Omental fat pad (tissue), 3 donors: ENCODE measurements at regions not wholly inside any gene's neighbourhood (a gene's known extent, or its start where the extent isn't known, plus 50 kb on each side); places are given as distances from the start of the nearest gene placed in this dataset.
A peak's percentile ranks its signal among the peaks of the same experiment; 100 is the strongest.

Experiments used
- ATAC-seq: fragments of 150-250 bp; one replicate; pipeline ENCODE4 v1.9.1; 2016; ENCODE audit warnings: mild to moderate bottlenecking, moderate library complexity; ENCODE audit not compliant: low FRiP score
- DNase-seq: peaks from one replicate; pipeline ENCODE4 v3.0.0-alpha.2; 2019; ENCODE audit warnings: low spot score
- CTCF ChIP-seq, 3 donors: fragments of 450-650 bp; IDR thresholded peaks; one replicate each; pipeline ENCODE4 v1.5.1; 2016 to 2017; ENCODE audit warnings: antibody characterized with exemption in 3 of 3, mild to moderate bottlenecking in 3 of 3, moderate library complexity in 2 of 3

- no peak for ATAC-seq
Measured at GRCh38 chr4:56222514-56222913, 164.8 kb downstream of the AASDH start.

DNA sequence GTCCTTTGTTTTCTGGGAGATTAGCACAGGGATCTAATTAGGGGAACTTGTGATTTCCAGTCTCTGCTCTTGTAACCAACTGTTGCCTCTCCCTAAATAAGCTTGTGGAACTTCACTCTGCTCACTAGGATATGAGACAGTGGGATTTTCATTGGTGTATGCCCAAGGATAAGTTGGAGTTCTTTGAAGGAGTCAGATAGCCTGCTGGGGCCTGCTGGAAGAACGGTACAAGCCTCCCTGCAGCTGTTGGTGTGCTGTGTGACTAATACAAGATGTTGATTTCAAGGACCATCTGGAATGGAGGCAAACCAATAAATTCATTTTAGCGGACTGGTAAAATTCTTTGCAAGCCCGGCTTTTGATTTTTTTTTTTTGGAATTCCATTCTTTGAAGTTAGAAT lies 167.0 kb downstream of the AASDH start:
- no peak for TF ChIP-seq CTCF (IDR thresholded peaks at IDR 0.05)
- DNase-seq (no peak), ATAC-seq (no peak)

More at GRCh38 chr4:56222514-56222913, 164.8 kb downstream of the AASDH start:
- DNase-seq = no peak
- no peak for TF ChIP-seq CTCF (IDR thresholded peaks at IDR 0.05)

GRCh38 chr4:56219447-56219846 lies 167.8 kb downstream of the AASDH start:
- DNase-seq (no peak), ATAC-seq (no peak)
- no peak for TF ChIP-seq CTCF (IDR thresholded peaks at IDR 0.05)

DNA sequence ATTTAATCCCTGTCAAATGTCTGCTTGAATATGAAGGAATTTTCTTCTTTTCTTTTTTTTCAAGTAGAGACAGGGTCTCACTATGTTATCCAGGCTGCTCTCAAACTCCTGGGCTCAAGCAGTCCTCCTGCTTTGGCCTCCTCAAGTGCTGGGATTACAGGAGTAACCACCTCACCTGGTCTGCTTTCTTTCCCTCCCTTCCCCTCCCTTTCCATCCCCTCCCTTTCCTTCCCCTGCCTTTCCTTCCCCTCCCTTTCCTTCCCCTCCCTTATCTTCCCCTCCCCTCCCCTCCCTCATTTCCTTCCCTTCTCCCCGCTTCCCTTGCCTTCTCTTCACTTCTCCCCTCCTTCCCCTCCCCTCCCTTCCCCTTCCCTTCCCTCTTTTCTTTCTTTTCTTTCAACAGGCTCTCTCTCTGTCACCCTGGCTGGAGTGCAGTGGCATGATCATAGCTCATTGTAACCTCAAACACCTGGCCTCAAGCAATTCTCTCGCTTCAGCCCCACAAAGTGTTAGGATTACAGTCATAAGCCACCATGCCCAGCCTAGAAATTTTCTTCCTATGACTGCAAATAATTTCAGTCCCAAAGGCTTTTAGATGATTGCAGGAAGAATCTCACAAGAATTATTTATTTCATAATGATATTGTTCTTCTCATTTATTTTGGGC lies 168.9 kb downstream of the AASDH start:
- DNase-seq = no peak
- ATAC-seq = no peak
- no peak for TF ChIP-seq CTCF (IDR thresholded peaks at IDR 0.05)

- ATAC-seq (no peak), DNase-seq (no peak)
- TF ChIP-seq CTCF (IDR thresholded peaks at IDR 0.05) = no peak
Measured at GRCh38 chr4:56217343-56217890, 169.9 kb downstream of the AASDH start.

DNA sequence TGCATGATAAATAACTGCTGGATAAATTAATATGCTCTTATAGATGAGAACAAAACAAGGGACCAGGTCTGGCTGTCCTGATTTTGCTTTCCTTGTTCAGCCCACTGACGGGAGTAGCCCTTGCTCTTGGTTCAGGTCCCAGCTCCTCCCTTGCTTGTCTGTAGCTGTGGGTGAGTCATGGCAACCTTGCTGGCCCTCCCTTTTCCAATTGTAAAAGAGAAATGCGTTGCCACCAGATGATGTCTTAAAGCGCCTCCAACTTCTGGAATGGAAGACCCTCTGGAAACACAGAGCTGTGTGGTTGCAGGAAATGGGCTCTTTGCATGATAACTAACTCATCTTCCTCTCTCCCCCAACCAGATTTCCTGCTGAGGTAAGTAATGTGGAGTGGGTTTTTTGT lies 171.4 kb downstream of the AASDH start:
- TF ChIP-seq CTCF (IDR thresholded peaks at IDR 0.05) = no peak
- ATAC-seq (peak; percentile 70), DNase-seq (no peak)

GRCh38 chr4:56215141-56215783 lies 172.0 kb downstream of the AASDH start:
- ATAC-seq (no peak), DNase-seq (no peak)
- no peak for TF ChIP-seq CTCF (IDR thresholded peaks at IDR 0.05)
